ENCODE measurements at regions not wholly inside any gene's neighbourhood (a gene's known extent, or its start where the extent isn't known, plus 50 kb on each side); places are given as distances from the start of the nearest gene placed in this dataset.
"Not testable (repeated sequence)": the region's sequence is repeated elsewhere in the genome, so short reads cannot be mapped to it uniquely, and the experiment has no call there.

DNA sequence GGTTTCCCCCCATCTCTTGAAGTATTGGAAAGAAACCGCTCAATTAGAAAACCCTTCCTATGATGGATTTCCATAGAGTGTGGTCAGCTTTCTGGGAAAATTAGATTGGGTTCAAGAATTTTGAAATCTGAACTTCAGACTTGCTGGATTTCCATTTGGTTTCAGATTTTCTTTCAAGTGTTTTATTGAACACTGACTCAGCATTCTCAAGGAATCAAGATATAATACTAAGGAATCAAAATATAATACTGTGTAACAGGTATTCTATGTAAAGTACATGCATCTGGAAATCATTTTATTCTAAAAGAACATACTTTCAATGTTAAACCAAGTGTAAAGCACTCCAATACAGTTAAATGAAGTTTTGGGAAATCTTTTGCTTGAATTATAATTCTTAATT lies 94.7 kb upstream of the CCN2 start:
- no peak for TF ChIP-seq CTCF (IDR thresholded peaks at IDR 0.05; ENCODE audit: extremely low read depth, missing control alignments)
- no peak for DNase-seq (ENCODE audit: low spot score)

GRCh38 chr6:132043148-132043547 lies 92.0 kb upstream of the CCN2 start:
- DNase-seq (ENCODE audit: low spot score) = no peak
- TF ChIP-seq CTCF (IDR thresholded peaks at IDR 0.05; ENCODE audit: extremely low read depth, missing control alignments) = no peak

DNA sequence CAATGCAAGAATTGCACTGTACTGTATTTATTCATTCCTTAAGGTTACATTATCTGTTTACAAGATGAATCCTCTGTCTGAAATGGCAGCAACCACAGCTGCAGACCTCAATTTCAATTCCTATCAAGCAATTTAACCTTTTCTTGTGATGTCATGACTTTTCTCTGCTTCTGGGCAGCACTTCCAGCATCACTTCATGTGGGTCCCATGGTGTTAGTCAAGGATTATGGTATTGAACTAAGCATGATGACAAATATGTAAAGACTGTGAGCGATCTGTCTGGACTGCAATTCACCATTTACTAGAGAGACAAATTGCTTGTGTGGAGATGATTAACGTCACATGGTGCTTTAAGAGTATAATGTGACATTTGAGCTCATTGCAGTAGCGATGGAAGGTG lies 90.5 kb upstream of the CCN2 start:
- TF ChIP-seq CTCF (IDR thresholded peaks at IDR 0.05; ENCODE audit: extremely low read depth, missing control alignments) = no peak
- no peak for DNase-seq (ENCODE audit: low spot score)

DNA sequence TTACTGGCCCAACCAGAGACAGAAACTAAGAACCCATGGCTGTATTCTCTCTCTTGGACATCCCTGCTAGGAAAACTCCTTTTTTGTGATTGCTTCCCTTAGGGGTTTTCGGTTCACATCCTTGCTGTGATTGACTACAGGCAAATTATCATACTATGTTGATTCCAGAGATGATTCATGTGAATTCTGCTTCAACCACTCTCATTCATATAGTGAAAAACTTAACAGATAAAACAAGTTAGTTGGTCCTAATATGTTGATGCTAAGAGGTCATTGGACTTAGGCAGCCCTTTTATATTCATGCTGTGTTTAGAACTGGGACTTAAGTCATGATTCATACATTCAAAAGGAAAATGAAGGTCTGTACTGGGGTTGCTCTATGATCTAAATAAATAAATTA lies 76.9 kb upstream of the CCN2 start:
- DNase-seq (ENCODE audit: low spot score) = no peak
- TF ChIP-seq CTCF (IDR thresholded peaks at IDR 0.05; ENCODE audit: extremely low read depth, missing control alignments) = no peak

DNA sequence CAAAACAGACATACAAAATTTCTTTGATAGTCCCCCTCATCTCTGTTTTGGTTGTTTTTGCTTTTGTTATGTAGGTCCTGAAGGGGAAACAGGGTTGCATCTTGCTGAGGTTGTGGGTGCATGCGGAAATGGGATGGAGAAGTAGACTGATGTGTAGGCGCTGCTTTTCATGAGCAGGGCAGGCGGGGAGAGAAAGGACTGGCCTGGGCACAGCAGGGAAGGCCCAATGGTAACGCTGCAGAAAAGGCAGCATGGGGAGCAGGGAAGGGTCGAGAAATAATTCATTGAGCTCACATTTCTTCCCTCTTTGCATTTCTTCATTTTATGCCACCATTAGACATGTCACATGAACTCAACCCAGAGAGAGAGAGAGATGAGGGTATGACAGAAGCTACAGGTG lies 74.3 kb upstream of the CCN2 start:
- DNase-seq (ENCODE audit: low spot score) = no peak
- TF ChIP-seq CTCF (IDR thresholded peaks at IDR 0.05; ENCODE audit: extremely low read depth, missing control alignments) = no peak

- no peak for TF ChIP-seq CTCF (IDR thresholded peaks at IDR 0.05; ENCODE audit: extremely low read depth, missing control alignments)
- no peak for DNase-seq (ENCODE audit: low spot score)
Observed at GRCh38 chr6:132023490-132023889, 72.3 kb upstream of the CCN2 start.

- no peak for DNase-seq (ENCODE audit: low spot score)
- no peak for TF ChIP-seq CTCF (IDR thresholded peaks at IDR 0.05; ENCODE audit: extremely low read depth, missing control alignments)
Observed at GRCh38 chr6:132021552-132022375, 70.6 kb upstream of the CCN2 start.

GRCh38 chr6:132020918-132021317 lies 69.7 kb upstream of the CCN2 start:
- not testable (repeated sequence) for DNase-seq (ENCODE audit: low spot score)
